SK-N-SH (cell line): ENCODE measurements at regions not wholly inside any gene's neighbourhood (a gene's known extent, or its start where the extent isn't known, plus 50 kb on each side); places are given as distances from the start of the nearest gene placed in this dataset.
A peak's percentile ranks its signal among the peaks of the same experiment; 100 is the strongest.

Experiments used
- CTCF ChIA-PET: fragments of 300-600, 350-600 bp; formaldehyde crosslinking; extraction: SDS; loops from one replicate; lab custom pipeline; 2021; lab: Yijun Ruan, JAX
- POLR2A ChIA-PET: fragments of 350-600 bp; sonication (Branson Sonifier 250); formaldehyde crosslinking; extraction: SDS; loops from one replicate; lab custom pipeline; 2020; ENCODE audit warnings: antibody characterized with exemption, inconsistent platforms; lab: Yijun Ruan, JAX
- DNase-seq: peaks from one replicate; pipeline ENCODE4 v3.0.0; 2012
- H2AFZ ChIP-seq: fragments of 200-600 bp; sonication (generic); 2 replicates; pipeline ENCODE4 v1.8.1; 2016; ENCODE audit warnings: antibody characterized with exemption, mild to moderate bottlenecking, low read depth
- H3F3A ChIP-seq: fragments of 200-600 bp; sonication (generic); replicated peaks from 2 replicates; pipeline ENCODE3; 2016; ENCODE audit warnings: antibody characterized with exemption, mild to moderate bottlenecking; ENCODE audit not compliant: insufficient read depth
- H3K27ac ChIP-seq, 2 experiments: fragments of 200-500 bp in 1 of 2; fragments of 200-600 bp in 1 of 2; sonication (Bioruptor generic) in 1 of 2; sonication (generic), shearing (Covaris generic) in 1 of 2; 2 replicates each; pipeline versions ENCODE4 v1.5.1 to v1.6.1; 2014 to 2016; ENCODE audit warnings: low read depth in 2 of 2, inconsistent platforms in 1 of 2, low read length in 1 of 2, mild to moderate bottlenecking in 1 of 2, mixed read lengths in 1 of 2
- H3K27me3 ChIP-seq: fragments of 200-600 bp; sonication (generic), shearing (Covaris generic); 2 replicates; pipeline ENCODE4 v1.6.1; 2016; ENCODE audit warnings: mixed run types; ENCODE audit not compliant: insufficient read depth
- H3K36me3 ChIP-seq, 2 experiments: fragments of 200-500 bp in 1 of 2; fragments of 200-600 bp in 1 of 2; sonication (Bioruptor generic) in 1 of 2; sonication (generic) in 1 of 2; replicated peaks in 1 of 2; 2 replicates each; pipeline versions ENCODE3 to v1.5.1; 2014 to 2016; ENCODE audit warnings: low read length in 1 of 2, mild to moderate bottlenecking in 1 of 2; ENCODE audit not compliant: insufficient read depth in 2 of 2, control insufficient read depth in 1 of 2
- H3K4me1 ChIP-seq, 2 experiments: fragments of 200-500 bp in 1 of 2; fragments of 200-600 bp in 1 of 2; sonication (Bioruptor generic) in 1 of 2; sonication (generic), shearing (Covaris generic) in 1 of 2; 2 replicates each; pipeline versions ENCODE4 v1.5.1 to v1.6.1; 2014 to 2016; ENCODE audit warnings: low read depth in 1 of 2, low read length in 1 of 2, mixed run types in 1 of 2; ENCODE audit not compliant: insufficient read depth in 2 of 2, control insufficient read depth in 1 of 2
- H3K4me2 ChIP-seq: fragments of 200-600 bp; sonication (generic), shearing (Covaris generic); 2 replicates; pipeline ENCODE4 v1.6.1; 2017; ENCODE audit warnings: mixed run types
- H3K4me3 ChIP-seq, 2 experiments: fragments of 200-500 bp in 1 of 2; fragments of 200-600 bp in 1 of 2; sonication (Bioruptor generic) in 1 of 2; sonication (generic), shearing (Covaris generic) in 1 of 2; 2 replicates each; pipeline versions ENCODE4 v1.5.1 to v1.8.1; 2014 to 2016; ENCODE audit warnings: low read depth in 2 of 2, inconsistent platforms in 1 of 2, low read length in 1 of 2, mild to moderate bottlenecking in 1 of 2, mixed read lengths in 1 of 2, moderate library complexity in 1 of 2
- H3K79me2 ChIP-seq: fragments of 200-600 bp; sonication (generic); 2 replicates; pipeline ENCODE4 v1.8.1; 2017; ENCODE audit warnings: mild to moderate bottlenecking; ENCODE audit not compliant: insufficient read depth
- H3K9ac ChIP-seq: fragments of 200-600 bp; sonication (generic); 2 replicates; pipeline ENCODE4 v1.6.1; 2017; ENCODE audit warnings: mixed run types
- H3K9me2 ChIP-seq: fragments of 200-600 bp; sonication (generic); 2 replicates; pipeline ENCODE4 v1.6.1; 2017; ENCODE audit warnings: mixed run types
- H3K9me3 ChIP-seq: fragments of 200-600 bp; sonication (generic); 2 replicates; pipeline ENCODE4 v1.6.1; 2017; ENCODE audit warnings: mixed run types, mild to moderate bottlenecking, moderate library complexity
- H4K20me1 ChIP-seq: fragments of 200-600 bp; sonication (generic); 2 replicates; pipeline ENCODE4 v1.6.1; 2017; ENCODE audit warnings: mild to moderate bottlenecking, mixed run types; ENCODE audit not compliant: insufficient read depth
- EP300 ChIP-seq, 2 experiments: IDR thresholded peaks; 2 replicates each; pipeline versions ENCODE4 v1.4.0 to v1.6.1; 2012; ENCODE audit warnings: borderline replicate concordance in 1 of 2, low read depth in 1 of 2, low read length in 1 of 2
- EZH2phosphoT487 ChIP-seq: fragments of 200-600 bp; sonication (generic); IDR thresholded peaks from 2 replicates; pipeline ENCODE4 v1.6.1; 2017; ENCODE audit warnings: low read depth, mixed run types, mild to moderate bottlenecking, antibody characterized with exemption, moderate library complexity, borderline replicate concordance
- FOSL2 ChIP-seq: IDR thresholded peaks from 2 replicates; pipeline ENCODE4 v1.4.0; 2012; ENCODE audit warnings: low read depth, mild to moderate bottlenecking, moderate library complexity, borderline replicate concordance
- FOXM1 ChIP-seq: IDR thresholded peaks from 2 replicates; pipeline ENCODE4 v1.4.0; 2012; ENCODE audit warnings: low read depth, mild to moderate bottlenecking
- GABPA ChIP-seq: IDR thresholded peaks from 2 replicates; pipeline ENCODE4 v1.4.0; 2012; ENCODE audit warnings: low read depth, mild to moderate bottlenecking
- JUND ChIP-seq: IDR thresholded peaks from 2 replicates; pipeline ENCODE4 v1.4.0; 2012
- MEF2A ChIP-seq: IDR thresholded peaks from 2 replicates; pipeline ENCODE4 v1.4.0; 2012; ENCODE audit warnings: low read depth, borderline replicate concordance
- NFIC ChIP-seq: IDR thresholded peaks from 2 replicates; pipeline ENCODE4 v1.4.0; 2012; ENCODE audit warnings: borderline replicate concordance
- PBX3 ChIP-seq: IDR thresholded peaks from 2 replicates; pipeline ENCODE4; 2012
- SMC3 ChIP-seq: IDR thresholded peaks from 2 replicates; pipeline ENCODE4 v1.6.1; 2012; ENCODE audit warnings: low read depth, low read length, improper control_type of control experiment
- TCF12 ChIP-seq: IDR thresholded peaks from 2 replicates; pipeline ENCODE4 v1.4.0; 2012
- TEAD4 ChIP-seq: IDR thresholded peaks from 2 replicates; pipeline ENCODE4 v1.4.0; 2012; ENCODE audit warnings: mild to moderate bottlenecking, borderline replicate concordance; ENCODE audit not compliant: insufficient read depth
- ZBTB33 ChIP-seq: IDR thresholded peaks from 2 replicates; pipeline ENCODE4 v1.4.0; 2012; ENCODE audit warnings: low read depth, borderline replicate concordance
- WGBS: methylation state at CpG from one replicate; pipeline ENCODE4 v1.1.6; 2017; ENCODE audit warnings: low lambda C conversion rate; 5-methylcytosine and 5-hydroxymethylcytosine counted together

- Histone ChIP-seq H3K4me1 (peaks cover 0 to 3% of the 10 kb centered on the region in 2 experiments; a peak in 2 of 4 replicates), H3F3A (no peaks in the 10 kb centered on the region), H3K36me3 (no peaks in the 10 kb centered on the region), H3K9me2 (no peaks in the 10 kb centered on the region), H3K4me2 (0 out of 2 replicates have a peak overlapping the region, but pooled peaks have one; percentile 3), H3K79me2 (no peaks in the 10 kb centered on the region), H3K27me3 (no peaks in the 10 kb centered on the region; the same call in 1 of the 2 replicates), H2AFZ (peak overlapping the region; percentile 31; the same call in 1 of the 2 replicates), H3K4me3 (no peak overlapping the region), H3K9me3 (no peaks in the 10 kb centered on the region), H4K20me1 (no peaks in the 10 kb centered on the region), H3K27ac (no peak overlapping the region), H3K9ac (no peak overlapping the region)
- 30% methylated on average over 12 of the region's 12 CpGs for WGBS
- POLR2A ChIA-PET, result no interaction called here
- peak; percentile 20; the same call in 1 of the 2 replicates for TF ChIP-seq PBX3
- 0 out of 2 replicates have a peak, but pooled peaks have one; percentile 6 for TF ChIP-seq TEAD4
- TF ChIP-seq JUND, result no peak
- peak; percentile 59 for TF ChIP-seq TCF12
- CTCF ChIA-PET, result interaction anchor here (0.6 kb wide), 1 partner anchor 92 kb away, joined by 3 read pairs; no protein-coding TSS in a partner anchor
- no peak for DNase-seq
Measured at GRCh38 chr17:13750816-13751793, 149.4 kb upstream of the HS3ST3A1 start.

GRCh38 chr17:13753154-13753553, 151.4 kb upstream of the HS3ST3A1 start:
- WGBS, result 61% methylated on average over 3 of the region's 3 CpGs
- Histone ChIP-seq H3K79me2 (no peaks in the 10 kb centered on the region), H4K20me1 (no peaks in the 10 kb centered on the region), H3K4me2 (no peak overlapping the region), H3K9me2 (no peaks in the 10 kb centered on the region), H3K36me3 (no peaks in the 10 kb centered on the region), H3K9me3 (no peaks in the 10 kb centered on the region), H3K27me3 (no peaks in the 10 kb centered on the region), H3F3A (no peaks in the 10 kb centered on the region), H3K4me3 (no peak overlapping the region), H3K4me1 (no peaks in the 10 kb centered on the region; a peak in 2 of 4 replicates), H3K27ac (no peak overlapping the region), H3K9ac (no peak overlapping the region), H2AFZ (no peak overlapping the region)
- ChIA-PET POLR2A (no interaction called here), CTCF (no interaction called here)
- no peak for DNase-seq
- TF ChIP-seq MEF2A (no peak), JUND (no peak)

- no peaks in the 10 kb centered on the region for H3K36me3 ChIP-seq
- H4K20me1 ChIP-seq, result no peaks in the 10 kb centered on the region
- ChIA-PET POLR2A (no interaction called here), CTCF (no interaction called here)
- H3K4me1 ChIP-seq, result no peaks in the 10 kb centered on the region; a peak in 2 of 4 replicates
- DNase-seq, result no peak
- H3K4me3 ChIP-seq, result no peak overlapping the region
- TF ChIP-seq PBX3 (no peak), SMC3 (no peak), FOXM1 (no peak), MEF2A (no peak), GABPA (no peak), EP300 (IDR thresholded peaks at IDR 0.05; ENCODE audit: borderline replicate concordance in 1 of 2, low read depth in 1 of 2, low read length in 1 of 2) (no peak), FOSL2 (no peak), TCF12 (no peak), ZBTB33 (no peak), EZH2phosphoT487 (no peak), NFIC (no peak), JUND (no peak)
- no peaks in the 10 kb centered on the region for H3F3A ChIP-seq
- no peak overlapping the region for H2AFZ ChIP-seq
- no peaks in the 10 kb centered on the region for H3K9me2 ChIP-seq
- 43% methylated on average over 1 of the region's 1 CpG for WGBS
- H3K27ac ChIP-seq, result no peak overlapping the region
- no peaks in the 10 kb centered on the region for H3K27me3 ChIP-seq
- H3K79me2 ChIP-seq, result no peaks in the 10 kb centered on the region
- no peak overlapping the region for H3K9ac ChIP-seq
- no peak overlapping the region for H3K4me2 ChIP-seq
- H3K9me3 ChIP-seq, result no peaks in the 10 kb centered on the region
Measured at GRCh38 chr17:13753771-13754170, 152.0 kb upstream of the HS3ST3A1 start.
